Bronchial epithelial cell (primary cell): ENCODE measurements at regions not wholly inside any gene's neighbourhood (a gene's known extent, or its start where the extent isn't known, plus 50 kb on each side); places are given as distances from the start of the nearest gene placed in this dataset.
A peak's percentile ranks its signal among the peaks of the same experiment; 100 is the strongest.

Source experiments
- DNase-seq: peaks from one replicate; pipeline ENCODE4 v3.0.0-alpha.2; 2010; ENCODE audit warnings: low read depth
- FAIRE-seq: peaks from 2 replicates; lab custom pipeline; 2011; peaks lifted over from hg19 to GRCh38; lab: Jason Lieb, UNC
- H3K27me3 ChIP-seq: 2 replicates; pipeline ENCODE4 v1.5.1; 2011; ENCODE audit warnings: low read length; ENCODE audit not compliant: control insufficient read depth, insufficient read depth
- H3K36me3 ChIP-seq: 2 replicates; pipeline ENCODE4 v1.5.1; 2011; ENCODE audit warnings: low read length; ENCODE audit not compliant: control insufficient read depth, insufficient read depth
- H3K4me3 ChIP-seq: 2 replicates; pipeline ENCODE4 v1.5.1; 2011; ENCODE audit warnings: mild to moderate bottlenecking, low read depth, low read length, control low read depth
- CTCF ChIP-seq: IDR thresholded peaks from 2 replicates; pipeline ENCODE4 v1.5.1; 2011; ENCODE audit warnings: mild to moderate bottlenecking, moderate library complexity, low read length, control low read depth, inconsistent platforms; ENCODE audit not compliant: insufficient read depth, severe bottlenecking

- no peak for FAIRE-seq
- Histone ChIP-seq H3K4me3 (no peak overlapping the region), H3K36me3 (no peaks in the 10 kb centered on the region), H3K27me3 (no peaks in the 10 kb centered on the region)
- no peak for TF ChIP-seq CTCF
- DNase-seq = no peak
Observed at GRCh38 chr5:78726571-78726970, 78.0 kb upstream of the LHFPL2 start.

DNA sequence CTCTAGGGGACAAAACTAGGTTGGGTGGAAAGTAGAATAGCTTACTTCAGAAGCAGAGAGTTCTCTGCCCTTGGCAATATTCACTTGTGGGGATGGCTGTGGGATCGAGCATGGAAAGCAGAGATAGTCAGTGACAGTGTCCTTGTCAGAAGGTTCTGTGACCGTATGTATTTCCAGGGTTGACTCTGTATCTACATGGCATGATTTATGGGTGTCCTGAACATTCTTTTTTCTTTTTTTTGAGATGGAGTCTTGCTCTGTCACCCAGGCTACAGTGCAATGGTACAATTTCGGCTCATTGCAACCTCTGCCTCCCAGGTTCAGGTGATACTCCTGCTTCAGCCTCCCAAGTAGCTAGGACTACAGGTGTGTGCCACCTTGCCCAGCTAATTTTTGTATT is 77.4 kb upstream of the LHFPL2 start:
- no peaks in the 10 kb centered on the region for H3K27me3 ChIP-seq
- no peaks in the 10 kb centered on the region for H3K36me3 ChIP-seq
- FAIRE-seq = no peak
- TF ChIP-seq CTCF = no peak
- DNase-seq = no peak
- no peak overlapping the region for H3K4me3 ChIP-seq

DNA sequence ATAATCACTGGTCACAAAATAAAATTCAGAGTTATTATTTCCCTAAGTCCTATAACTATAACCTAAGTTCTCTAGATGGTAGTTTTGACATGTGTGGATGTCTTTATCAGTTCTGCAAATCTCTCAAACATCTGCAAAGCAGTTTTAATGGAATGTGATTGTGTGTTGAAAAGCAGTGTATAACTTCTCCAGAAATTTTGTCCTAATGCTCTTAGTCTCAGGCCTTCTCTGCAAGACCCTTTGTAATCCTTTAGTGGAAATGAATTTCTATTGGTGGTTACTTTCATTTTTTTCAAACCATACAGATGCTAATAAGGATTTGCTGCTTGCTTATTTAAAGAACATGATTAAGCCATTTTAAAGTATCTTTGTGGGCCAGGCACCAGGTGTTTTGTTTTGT is 75.5 kb upstream of the LHFPL2 start:
- TF ChIP-seq CTCF = no peak
- no peak overlapping the region for H3K4me3 ChIP-seq
- FAIRE-seq (no peak), DNase-seq (no peak)
- H3K36me3 ChIP-seq = no peaks in the 10 kb centered on the region
- no peaks in the 10 kb centered on the region for H3K27me3 ChIP-seq

DNA sequence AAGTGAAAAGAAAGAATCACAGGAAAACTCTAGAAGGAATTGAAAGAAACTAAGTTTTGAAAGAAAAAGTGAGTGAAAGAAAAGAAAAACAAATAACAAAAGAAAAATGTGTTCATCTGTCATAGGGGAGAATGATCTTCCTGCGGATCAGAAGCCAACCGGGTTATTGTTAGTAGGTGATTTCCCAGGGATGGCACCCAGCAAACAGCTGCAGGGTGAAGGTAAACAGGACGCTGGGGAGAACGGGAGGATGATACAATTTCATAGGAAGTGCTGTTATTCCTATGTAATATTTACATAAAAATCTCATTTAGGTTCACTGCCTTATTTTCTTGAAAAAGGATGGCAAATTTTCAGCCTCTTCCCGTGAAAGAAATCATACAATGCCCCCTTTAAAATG is 72.4 kb upstream of the LHFPL2 start:
- no peaks in the 10 kb centered on the region for H3K27me3 ChIP-seq
- no peak for TF ChIP-seq CTCF
- DNase-seq = peak; percentile 29
- H3K4me3 ChIP-seq = no peak overlapping the region
- no peaks in the 10 kb centered on the region for H3K36me3 ChIP-seq
- FAIRE-seq = no peak

DNA sequence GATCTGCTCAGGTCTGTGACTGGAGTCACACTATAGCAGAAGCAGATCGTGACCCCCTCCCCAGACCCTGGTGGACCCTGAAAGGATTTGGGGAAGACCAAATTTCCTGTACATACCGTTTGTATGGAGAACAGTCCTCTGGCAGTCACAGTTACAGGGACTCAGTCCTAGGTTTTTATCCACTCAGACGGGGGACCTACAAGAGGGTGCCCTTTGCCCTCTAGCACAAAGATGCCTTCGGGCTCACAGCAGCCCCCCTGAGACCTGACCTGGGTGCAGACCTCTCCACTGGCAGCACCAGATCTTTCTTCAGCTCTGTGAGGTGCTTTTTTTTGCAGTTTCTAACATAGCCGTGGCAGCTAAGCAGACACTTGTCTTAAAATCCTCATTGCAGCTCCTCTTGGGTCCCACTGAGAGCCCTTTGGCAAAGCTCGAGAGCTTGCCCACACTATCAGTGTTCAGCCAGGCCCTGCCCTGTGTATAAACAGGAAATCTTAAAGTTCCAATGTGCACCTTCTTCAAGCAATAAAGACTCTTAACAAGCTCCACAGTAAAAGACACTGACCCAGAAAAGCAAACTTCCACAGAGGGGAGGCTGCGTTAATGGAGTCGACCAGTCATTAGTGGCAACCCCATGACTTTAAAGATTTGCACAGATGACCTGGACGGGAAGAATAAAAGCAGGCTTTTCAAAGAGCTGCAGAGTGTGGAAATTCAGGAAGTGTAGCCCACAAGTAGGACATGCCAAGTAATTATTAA is 71.8 kb upstream of the LHFPL2 start:
- no peaks in the 10 kb centered on the region for H3K36me3 ChIP-seq
- H3K27me3 ChIP-seq = no peaks in the 10 kb centered on the region
- FAIRE-seq = no peak
- H3K4me3 ChIP-seq = no peak overlapping the region
- TF ChIP-seq CTCF = no peak
- no peak for DNase-seq

DNA sequence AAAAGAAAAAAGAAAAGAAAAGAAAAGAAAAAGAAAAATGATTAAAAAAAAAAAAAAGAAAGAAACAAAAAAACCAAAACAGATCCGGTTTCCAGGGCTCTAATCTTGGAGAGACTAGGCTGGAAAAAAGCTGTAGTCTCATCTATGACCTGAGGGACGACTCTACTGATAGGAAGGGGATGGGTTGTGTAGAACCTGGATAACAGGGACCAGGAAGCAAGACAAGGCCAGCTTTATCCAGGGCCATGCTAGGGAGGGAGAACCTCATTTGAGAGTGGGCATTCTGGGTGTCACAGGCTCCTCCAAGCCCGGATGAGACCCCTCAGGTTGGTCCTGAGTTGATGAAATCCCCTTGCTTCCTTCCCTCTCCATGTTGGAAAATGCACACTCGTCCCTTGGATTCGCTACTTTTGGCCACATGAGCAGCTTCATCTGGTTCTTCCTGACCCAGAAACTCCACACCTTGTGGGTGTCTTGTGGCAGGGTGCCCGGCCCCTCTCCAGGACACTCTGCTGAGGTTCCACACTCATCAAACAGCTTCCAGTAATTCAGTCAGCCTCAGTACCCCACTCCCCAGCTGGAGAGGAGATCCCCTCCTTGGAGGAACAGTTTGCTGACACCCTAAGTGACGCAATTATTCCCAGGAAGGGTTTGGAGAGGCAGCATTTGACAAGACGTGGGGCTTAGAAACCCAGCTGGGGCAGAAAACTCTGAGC is 71.1 kb upstream of the LHFPL2 start:
- FAIRE-seq = no peak
- Histone ChIP-seq H3K4me3 (no peak overlapping the region), H3K27me3 (no peaks in the 10 kb centered on the region), H3K36me3 (no peaks in the 10 kb centered on the region)
- no peak for DNase-seq
- no peak for TF ChIP-seq CTCF
